Kidney (tissue), 13 donors: ENCODE measurements at regions not wholly inside any gene's neighbourhood (a gene's known extent, or its start where the extent isn't known, plus 50 kb on each side); places are given as distances from the start of the nearest gene placed in this dataset.

Source experiments
- DNase-seq, 5 donors: peaks; one replicate each; pipeline ENCODE4 v3.0.0-alpha.2; 2013 to 2020
- FAIRE-seq: peaks from 2 replicates; lab custom pipeline; 2012; peaks lifted over from hg19 to GRCh38; lab: Jason Lieb, UNC
- H3K27ac ChIP-seq, 2 donors: one replicate each; pipeline ENCODE4 v1.7.0; 2013; ENCODE audit warnings: low read depth in 2 of 2, low read length in 2 of 2, inconsistent platforms in 1 of 2
- H3K27me3 ChIP-seq: one replicate; pipeline ENCODE4 v1.7.1; 2013; ENCODE audit warnings: low read length, inconsistent platforms; ENCODE audit not compliant: control insufficient read depth, insufficient read depth
- H3K36me3 ChIP-seq, 3 donors: one replicate each; pipeline versions ENCODE4 v1.7.0 to v1.7.1; 2013; ENCODE audit warnings: low read length in 3 of 3, control low read depth in 1 of 3, inconsistent platforms in 1 of 3; ENCODE audit not compliant: insufficient read depth in 3 of 3, control insufficient read depth in 2 of 3
- H3K4me1 ChIP-seq, 3 donors: one replicate each; pipeline versions ENCODE4 v1.7.0 to v1.7.1; 2013; ENCODE audit warnings: low read length in 3 of 3, inconsistent platforms in 1 of 3, low read depth in 1 of 3; ENCODE audit not compliant: control insufficient read depth in 2 of 3, insufficient read depth in 2 of 3
- H3K4me3 ChIP-seq, 3 donors: one replicate each; pipeline versions ENCODE4 v1.7.0 to v1.8.1; 2013; ENCODE audit warnings: low read length in 3 of 3, control low read depth in 1 of 3, inconsistent platforms in 1 of 3
- H3K9ac ChIP-seq, 3 donors: one replicate each; pipeline versions ENCODE4 v1.7.0 to v1.7.1; 2013; ENCODE audit warnings: low read length in 3 of 3, control low read depth in 1 of 3, inconsistent platforms in 1 of 3
- H3K9me3 ChIP-seq, 3 donors: one replicate each; pipeline versions ENCODE4 v1.7.0 to v1.7.1; 2013; ENCODE audit warnings: low read length in 3 of 3, control low read depth in 1 of 3, inconsistent platforms in 1 of 3; ENCODE audit not compliant: control insufficient read depth in 2 of 3, insufficient read depth in 1 of 3
- intact Hi-C: fragments of 100-400 bp; cut with DNase I; formaldehyde crosslinking; loops from one replicate; pipeline ENCODE4 v1.11.1; 2022
- TF ChIP-seq, protein P1 (sequence below): IDR thresholded peaks from 3 replicates; pipeline ENCODE4 v1.5.1; 2012; ENCODE audit warnings: mild to moderate bottlenecking, moderate library complexity, borderline replicate concordance; ENCODE audit not compliant: insufficient read depth; ENCODE audit errors: extremely low read depth
- donor health status: control.
- donor health status: control.
- donor health status: control.
- donor health status: control.
- donor health status: control.
- donor health status: DM: yes; HTN: yes; CAD: no.
- donor health status: Normal renal cell carcinoma (clear cell type).

- FAIRE-seq: no peak
- TF ChIP-seq, protein P1, sequence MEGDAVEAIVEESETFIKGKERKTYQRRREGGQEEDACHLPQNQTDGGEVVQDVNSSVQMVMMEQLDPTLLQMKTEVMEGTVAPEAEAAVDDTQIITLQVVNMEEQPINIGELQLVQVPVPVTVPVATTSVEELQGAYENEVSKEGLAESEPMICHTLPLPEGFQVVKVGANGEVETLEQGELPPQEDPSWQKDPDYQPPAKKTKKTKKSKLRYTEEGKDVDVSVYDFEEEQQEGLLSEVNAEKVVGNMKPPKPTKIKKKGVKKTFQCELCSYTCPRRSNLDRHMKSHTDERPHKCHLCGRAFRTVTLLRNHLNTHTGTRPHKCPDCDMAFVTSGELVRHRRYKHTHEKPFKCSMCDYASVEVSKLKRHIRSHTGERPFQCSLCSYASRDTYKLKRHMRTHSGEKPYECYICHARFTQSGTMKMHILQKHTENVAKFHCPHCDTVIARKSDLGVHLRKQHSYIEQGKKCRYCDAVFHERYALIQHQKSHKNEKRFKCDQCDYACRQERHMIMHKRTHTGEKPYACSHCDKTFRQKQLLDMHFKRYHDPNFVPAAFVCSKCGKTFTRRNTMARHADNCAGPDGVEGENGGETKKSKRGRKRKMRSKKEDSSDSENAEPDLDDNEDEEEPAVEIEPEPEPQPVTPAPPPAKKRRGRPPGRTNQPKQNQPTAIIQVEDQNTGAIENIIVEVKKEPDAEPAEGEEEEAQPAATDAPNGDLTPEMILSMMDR: no peak
Measured at GRCh38 chr6:150303256-150303655, 65.6 kb upstream of the IYD start.

DNA sequence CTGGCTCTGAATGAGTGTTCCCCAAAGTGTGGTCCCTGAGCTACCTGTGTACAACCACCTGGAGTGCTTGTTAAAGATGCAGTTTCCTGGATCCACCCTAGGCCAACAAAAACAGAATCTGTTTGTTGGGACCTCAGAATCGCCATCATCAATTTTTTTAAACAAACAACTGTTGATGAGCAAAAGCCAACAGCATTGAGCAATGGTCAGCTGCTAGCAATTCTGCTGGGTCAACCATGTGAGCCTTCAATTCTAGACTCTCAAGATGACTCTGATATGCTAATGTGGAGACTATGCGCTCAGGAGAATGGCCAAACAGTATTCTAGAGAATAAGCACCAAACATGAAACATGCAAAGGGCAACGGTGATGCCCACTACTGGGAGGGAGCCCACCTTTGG is 64.4 kb upstream of the IYD start:
- intact Hi-C loops: no loop called here
- FAIRE-seq: no peak
- no peak for DNase-seq

More at GRCh38 chr6:150303256-150303655, 65.6 kb upstream of the IYD start:
- no peaks in the 10 kb centered on the region for H3K4me1 ChIP-seq
- no peak overlapping the region for H3K27ac ChIP-seq
- no peak overlapping the region for H3K9ac ChIP-seq
- no peaks in the 10 kb centered on the region for H3K36me3 ChIP-seq
- H3K9me3 ChIP-seq: no peaks in the 10 kb centered on the region
- H3K27me3 ChIP-seq: no peaks in the 10 kb centered on the region
- no peak overlapping the region for H3K4me3 ChIP-seq
- no peak for DNase-seq
- intact Hi-C loops: no loop called here

GRCh38 chr6:150306290-150306689 is 62.5 kb upstream of the IYD start:
- no peaks in the 10 kb centered on the region for H3K36me3 ChIP-seq
- intact Hi-C loops: no loop called here
- H3K9ac ChIP-seq: no peak overlapping the region
- FAIRE-seq (no peak), DNase-seq (no peak)
- no peaks in the 10 kb centered on the region for H3K9me3 ChIP-seq
- TF ChIP-seq, protein P1: no peak
- H3K4me1 ChIP-seq: no peaks in the 10 kb centered on the region
- H3K4me3 ChIP-seq: no peak overlapping the region
- H3K27ac ChIP-seq: no peak overlapping the region
- H3K27me3 ChIP-seq: no peaks in the 10 kb centered on the region

More for the DNA sequence above, 64.4 kb upstream of the IYD start:
- no peaks in the 10 kb centered on the region for H3K27me3 ChIP-seq
- H3K9me3 ChIP-seq: no peaks in the 10 kb centered on the region
- H3K27ac ChIP-seq: no peak overlapping the region
- H3K4me1 ChIP-seq: no peaks in the 10 kb centered on the region
- H3K9ac ChIP-seq: no peak overlapping the region
- no peaks in the 10 kb centered on the region for H3K36me3 ChIP-seq
- H3K4me3 ChIP-seq: no peak overlapping the region
- TF ChIP-seq, protein P1: no peak

GRCh38 chr6:150307520-150307919 is 61.3 kb upstream of the IYD start:
- H3K4me1 ChIP-seq: no peaks in the 10 kb centered on the region
- no peak overlapping the region for H3K9ac ChIP-seq
- no peak for FAIRE-seq
- no peaks in the 10 kb centered on the region for H3K36me3 ChIP-seq
- no peak overlapping the region for H3K27ac ChIP-seq
- intact Hi-C loops: no loop called here
- no peaks in the 10 kb centered on the region for H3K27me3 ChIP-seq
- DNase-seq: no peak
- TF ChIP-seq, protein P1: no peak
- H3K9me3 ChIP-seq: no peaks in the 10 kb centered on the region
- H3K4me3 ChIP-seq: no peak overlapping the region
